HG03378 (cell line): ENCODE measurements at regions not wholly inside any gene's neighbourhood (a gene's known extent, or its start where the extent isn't known, plus 50 kb on each side); places are given as distances from the start of the nearest gene placed in this dataset.

Experiments
- ATAC-seq: cut with Tn5 transposase; IDR thresholded peaks from one replicate; pipeline ENCODE4 v1.9.1; 2021; ENCODE audit warnings: mild to moderate bottlenecking, moderate library complexity; ENCODE audit not compliant: unreplicated experiment

- ATAC-seq: no peak
Observed at GRCh38 chr12:123042833-123043232, 62.4 kb downstream of the ARL6IP4 start.

DNA sequence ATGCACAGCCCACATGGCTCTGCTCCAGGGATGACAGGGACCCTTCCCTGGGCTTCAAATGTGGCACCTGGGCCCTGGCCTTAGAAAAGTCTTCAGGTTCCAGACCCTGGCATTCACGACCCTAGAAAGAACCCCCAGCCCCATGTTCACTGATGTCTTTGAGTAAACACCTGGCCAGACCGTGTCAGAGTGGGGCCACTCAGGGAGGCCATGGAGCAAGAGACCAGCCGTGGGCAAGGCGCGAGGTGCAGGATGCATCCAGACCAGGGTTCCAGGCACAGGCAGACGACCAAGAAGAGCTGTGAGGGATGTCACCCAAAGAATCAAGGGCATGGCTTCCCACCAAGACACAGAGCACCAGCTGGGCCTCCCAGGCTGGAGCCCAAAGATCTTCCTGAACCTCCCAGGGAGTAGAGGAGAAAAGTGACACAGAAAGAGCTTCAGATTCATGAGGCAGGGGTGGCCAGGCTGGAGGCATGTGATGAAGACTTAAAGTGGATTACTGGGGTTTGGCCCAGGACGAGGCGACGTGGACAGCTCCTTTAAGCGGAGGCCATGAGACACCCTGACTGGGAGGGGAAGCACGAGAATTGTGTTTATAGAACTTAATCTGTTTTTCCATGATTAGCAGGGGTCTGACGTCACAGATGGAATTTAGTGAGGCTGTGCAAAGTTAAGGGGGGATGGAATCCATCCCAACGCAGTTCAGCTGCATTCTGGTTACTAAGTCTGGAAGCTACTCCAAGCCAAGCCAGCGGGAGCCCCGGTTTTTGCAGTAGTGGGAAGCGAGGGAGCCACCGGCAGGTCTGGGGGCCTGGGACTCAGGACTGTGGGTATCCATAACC, 61.6 kb downstream of the ARL6IP4 start:
- no peak for ATAC-seq

DNA sequence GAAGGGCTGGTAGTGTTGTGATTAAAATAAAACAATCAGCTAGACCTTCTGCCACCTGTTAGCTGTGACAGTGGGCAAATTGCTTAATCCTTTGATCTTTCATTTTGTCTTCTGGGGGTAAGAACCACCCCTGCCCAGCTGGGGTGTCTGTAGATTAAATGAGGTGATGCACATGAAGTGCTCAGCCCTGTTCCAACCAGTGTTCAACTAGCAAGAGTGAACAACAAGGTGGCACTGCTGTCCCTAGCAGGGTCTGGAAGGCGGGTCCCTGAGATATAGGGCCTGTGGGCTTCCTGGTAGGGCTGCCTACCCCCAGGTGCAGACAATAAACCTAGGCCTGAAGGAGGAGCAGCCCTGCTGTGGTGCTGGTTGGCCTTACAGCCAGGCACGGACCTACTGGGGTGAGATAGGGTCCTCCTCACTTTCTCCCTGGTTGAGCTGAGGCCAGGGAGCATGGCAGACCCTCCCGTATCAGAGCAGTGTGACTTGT, 60.6 kb downstream of the ARL6IP4 start:
- ATAC-seq: no peak

DNA sequence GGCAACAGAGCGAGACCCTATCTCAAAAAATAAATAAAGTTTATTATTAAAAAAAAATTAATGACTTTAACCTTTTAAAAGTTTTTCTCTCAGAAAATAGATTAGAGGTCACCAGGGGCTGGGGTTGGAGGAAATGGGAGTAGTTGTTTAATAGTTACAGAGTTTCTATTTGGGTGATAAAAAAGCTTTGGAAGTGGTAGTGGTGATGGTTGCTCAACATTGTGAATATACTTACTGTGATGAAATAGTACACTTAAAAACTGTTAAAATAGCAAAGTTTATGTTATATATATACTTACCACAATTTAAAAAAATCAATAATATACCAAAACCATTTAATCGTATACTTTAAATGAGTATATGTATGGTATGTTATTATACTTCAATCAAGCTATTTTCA, 59.6 kb downstream of the ARL6IP4 start:
- ATAC-seq: no peak

DNA sequence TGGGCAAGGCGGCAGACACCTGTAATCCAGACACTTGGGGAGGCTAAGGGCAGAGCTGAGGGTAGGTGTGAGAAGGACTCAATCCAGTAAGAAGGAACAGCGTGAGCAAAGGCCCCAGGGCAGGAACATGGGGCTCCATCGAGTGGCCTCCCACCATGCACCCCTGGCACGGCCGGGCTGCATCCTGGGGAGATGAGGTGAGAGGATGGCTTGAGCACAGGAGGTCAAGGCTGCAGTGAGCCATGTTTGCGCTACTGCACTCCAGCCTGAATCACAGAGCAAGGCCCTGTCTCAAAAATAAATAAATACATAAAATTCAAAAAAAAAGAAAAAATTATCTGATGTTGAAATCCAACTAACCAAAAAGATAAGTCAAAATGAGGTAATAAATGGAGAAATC, 58.5 kb downstream of the ARL6IP4 start:
- no peak for ATAC-seq

- no peak for ATAC-seq
Observed at GRCh38 chr12:123038486-123038885, 58.0 kb downstream of the ARL6IP4 start.

DNA sequence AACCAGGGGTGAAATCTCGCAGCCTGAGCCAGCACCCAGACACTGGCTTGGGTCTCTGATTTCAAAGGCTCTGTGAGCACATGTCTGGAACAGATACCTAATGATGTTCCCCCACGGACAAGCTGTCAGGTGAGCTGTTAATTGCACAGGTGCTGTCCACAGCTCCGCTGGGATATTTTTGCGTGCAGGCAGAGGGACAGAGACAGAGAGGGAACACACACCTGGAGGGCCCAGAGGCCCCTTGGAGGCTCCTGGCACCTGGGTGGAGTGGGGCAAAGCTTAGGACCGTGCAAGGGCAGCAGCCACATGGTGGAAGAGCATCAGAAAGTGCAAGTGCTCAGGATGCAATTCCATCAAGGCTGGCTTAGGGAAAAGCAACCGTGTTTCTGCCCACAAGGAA, 57.3 kb downstream of the ARL6IP4 start:
- no peak for ATAC-seq

DNA sequence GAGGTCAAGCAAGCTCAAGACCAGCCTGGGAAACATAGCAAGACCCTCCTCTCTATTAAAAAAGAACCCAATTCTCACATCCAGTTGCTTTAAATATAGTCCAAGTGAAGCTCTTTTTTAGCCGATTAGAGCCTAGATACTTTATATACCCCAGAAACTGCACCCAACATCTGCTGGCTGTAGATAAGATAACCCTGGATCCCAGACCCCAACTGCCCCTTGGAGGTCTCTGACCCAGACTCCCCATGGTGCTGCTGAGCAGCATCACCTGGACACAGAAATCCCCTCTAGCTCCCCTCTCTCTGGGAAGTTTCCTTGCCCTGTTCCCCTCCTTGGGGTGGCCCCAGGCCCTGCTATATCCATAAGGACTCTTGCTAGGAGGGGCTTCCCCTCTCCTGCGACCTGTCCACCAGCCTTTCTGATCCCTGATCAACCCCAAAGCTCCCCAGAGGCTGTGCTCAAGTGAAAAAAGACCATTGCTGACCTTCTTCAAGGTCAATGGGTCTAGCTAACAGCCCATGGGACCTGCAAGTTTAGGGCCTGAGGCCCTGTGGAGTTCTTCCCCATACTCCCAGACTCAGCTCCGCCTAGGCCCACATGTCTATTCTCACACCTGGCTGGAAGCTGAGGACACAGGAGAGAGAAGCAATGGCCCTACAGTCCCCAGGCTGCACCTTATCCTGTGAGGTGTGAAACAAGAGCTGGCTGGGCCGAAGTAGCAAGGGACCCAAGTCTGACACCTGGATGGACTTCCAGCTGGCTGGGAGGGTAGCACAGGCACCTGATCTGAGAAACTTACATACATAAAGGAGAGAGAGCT, 56.2 kb downstream of the ARL6IP4 start:
- no peak for ATAC-seq

- no peak for ATAC-seq
Observed at GRCh38 chr12:123035841-123036240, 55.4 kb downstream of the ARL6IP4 start.

GRCh38 chr12:123034865-123035264, 54.4 kb downstream of the ARL6IP4 start:
- ATAC-seq: no peak

DNA sequence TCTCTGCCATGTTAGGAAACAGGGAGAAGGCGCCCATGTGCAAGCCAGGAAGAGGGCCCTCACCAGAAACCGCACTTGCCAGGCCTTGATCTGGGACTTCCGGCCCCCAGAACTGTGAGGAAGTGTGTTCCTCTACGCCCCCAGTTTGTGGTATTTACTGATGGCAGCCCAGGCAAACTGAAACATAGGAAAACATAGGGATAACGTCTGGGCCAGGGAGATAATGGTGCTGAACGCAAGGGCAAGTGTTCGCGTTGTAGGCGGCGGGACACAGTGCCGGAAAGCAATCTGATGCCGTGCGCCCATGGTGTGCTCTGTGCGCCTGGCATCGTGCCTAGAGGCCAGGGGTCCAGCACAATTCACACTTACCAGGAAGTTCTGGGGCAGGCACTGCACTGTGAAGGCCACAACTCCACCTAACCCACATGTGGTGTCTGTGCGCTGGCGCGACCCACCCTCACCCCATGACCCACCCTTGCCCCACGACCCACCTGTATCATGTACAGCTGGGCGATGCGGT, 53.6 kb downstream of the ARL6IP4 start:
- no peak for ATAC-seq

- ATAC-seq: no peak
Observed at GRCh38 chr12:123033392-123034021, 53.0 kb downstream of the ARL6IP4 start.

DNA sequence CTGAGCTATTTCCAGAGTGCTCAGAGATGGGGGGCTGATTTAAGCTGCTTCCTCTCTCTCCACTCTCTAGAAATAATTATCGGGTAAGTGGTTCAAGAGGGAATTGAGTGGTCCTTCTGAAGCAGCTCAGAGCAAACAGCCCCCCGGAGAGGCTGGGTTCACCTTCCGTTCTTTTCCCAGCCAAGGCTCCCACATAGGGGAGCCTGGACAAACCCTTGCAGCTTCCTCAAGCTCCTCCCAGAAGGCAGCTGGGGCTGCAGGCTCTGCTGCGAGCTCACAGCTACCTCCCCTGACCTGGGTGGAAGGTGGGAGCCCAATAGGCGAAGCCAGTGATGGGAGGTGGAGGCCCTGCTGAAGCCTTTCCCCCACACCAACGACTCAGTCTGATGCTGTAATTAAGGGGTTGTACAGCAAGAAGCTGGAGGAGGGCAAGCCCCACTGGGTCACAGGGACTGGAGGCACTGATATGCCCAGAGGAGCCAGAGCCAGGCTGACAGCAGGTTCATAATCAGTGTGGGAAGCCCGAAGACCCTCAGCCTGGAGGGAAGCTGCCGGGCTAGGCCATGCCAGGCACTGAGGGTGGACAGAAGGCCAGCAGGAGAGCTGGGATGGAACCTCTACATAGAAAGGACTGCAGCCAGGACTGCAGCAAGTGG, 52.4 kb downstream of the ARL6IP4 start:
- ATAC-seq: no peak
